GM19328 (cell line): ENCODE measurements at regions not wholly inside any gene's neighbourhood (a gene's known extent, or its start where the extent isn't known, plus 50 kb on each side); places are given as distances from the start of the nearest gene placed in this dataset.

Source experiments
- ATAC-seq: cut with Tn5 transposase; IDR thresholded peaks from one replicate; pipeline ENCODE4 v1.9.1; 2021; ENCODE audit warnings: mild to moderate bottlenecking, moderate library complexity; ENCODE audit not compliant: unreplicated experiment

DNA sequence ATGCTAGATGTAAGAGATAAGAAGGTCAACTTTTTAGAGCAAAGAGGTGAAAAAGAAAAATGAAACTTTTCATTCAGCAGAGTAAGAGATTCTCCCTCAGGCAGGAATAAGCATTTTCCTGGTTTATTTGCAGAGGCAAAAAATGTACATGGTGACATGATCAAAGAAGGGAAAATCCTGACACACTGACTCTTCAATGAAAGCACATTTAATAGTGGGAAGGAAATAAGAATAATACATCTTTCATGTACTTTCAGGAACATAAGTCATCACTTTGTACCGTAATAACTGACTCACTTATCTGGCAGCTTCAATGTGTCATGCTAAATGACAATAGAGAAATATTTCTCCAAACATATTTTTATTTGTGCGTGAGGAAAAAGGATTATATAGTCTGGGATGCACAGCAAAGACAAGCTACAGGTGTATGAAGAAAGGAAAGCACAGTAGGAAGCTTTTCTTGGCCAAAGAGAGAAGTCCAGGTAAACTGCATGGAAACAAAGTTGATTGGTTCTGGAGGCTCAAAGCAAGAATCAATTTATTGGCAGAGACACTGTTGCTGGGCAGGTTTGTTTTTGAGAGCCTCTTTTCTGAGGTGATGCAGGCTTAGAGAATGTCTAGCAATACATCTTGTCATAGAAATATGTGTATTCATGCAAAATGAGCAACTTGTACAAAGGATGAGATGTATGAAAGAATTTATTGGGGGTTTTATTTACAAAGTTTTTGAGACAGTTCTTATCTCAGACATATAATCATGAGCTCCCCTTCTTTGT is 1409.0 kb downstream of the PLA2G4A start:
- no peak for ATAC-seq

GRCh38 chr1:188240772-188241406 is 1412.1 kb downstream of the PLA2G4A start:
- ATAC-seq: no peak

DNA sequence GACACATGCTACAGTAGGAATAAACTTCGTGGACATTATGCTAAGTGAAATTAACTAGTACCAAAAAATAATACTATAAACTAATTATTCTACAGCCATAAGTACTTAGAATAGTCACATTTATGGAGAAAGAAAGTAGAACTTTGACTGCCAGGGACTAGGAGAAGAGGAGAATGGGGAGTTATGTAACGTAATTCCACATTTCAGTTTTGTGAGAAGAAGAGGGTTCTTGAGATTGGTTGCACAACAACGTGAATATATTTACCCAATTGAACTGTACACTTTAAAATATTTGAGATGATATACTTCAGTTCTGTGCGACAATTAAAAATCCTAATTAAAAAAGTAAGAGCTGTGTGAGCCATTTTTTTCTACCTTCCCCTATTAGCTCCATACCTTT is 1412.9 kb downstream of the PLA2G4A start:
- ATAC-seq: no peak

GRCh38 chr1:188243456-188243855 is 1414.7 kb downstream of the PLA2G4A start:
- ATAC-seq: no peak

- no peak for ATAC-seq
Observed at GRCh38 chr1:188244681-188245080, 1415.9 kb downstream of the PLA2G4A start.

- no peak for ATAC-seq
Observed at GRCh38 chr1:188247255-188247654, 1418.5 kb downstream of the PLA2G4A start.

GRCh38 chr1:188249811-188250210 is 1421.1 kb downstream of the PLA2G4A start:
- ATAC-seq: no peak

GRCh38 chr1:188251036-188251435 is 1422.3 kb downstream of the PLA2G4A start:
- no peak for ATAC-seq

GRCh38 chr1:188261849-188262248 is 1433.1 kb downstream of the PLA2G4A start:
- no peak for ATAC-seq

- no peak for ATAC-seq
Observed at GRCh38 chr1:188269956-188270355, 1441.2 kb downstream of the PLA2G4A start.

DNA sequence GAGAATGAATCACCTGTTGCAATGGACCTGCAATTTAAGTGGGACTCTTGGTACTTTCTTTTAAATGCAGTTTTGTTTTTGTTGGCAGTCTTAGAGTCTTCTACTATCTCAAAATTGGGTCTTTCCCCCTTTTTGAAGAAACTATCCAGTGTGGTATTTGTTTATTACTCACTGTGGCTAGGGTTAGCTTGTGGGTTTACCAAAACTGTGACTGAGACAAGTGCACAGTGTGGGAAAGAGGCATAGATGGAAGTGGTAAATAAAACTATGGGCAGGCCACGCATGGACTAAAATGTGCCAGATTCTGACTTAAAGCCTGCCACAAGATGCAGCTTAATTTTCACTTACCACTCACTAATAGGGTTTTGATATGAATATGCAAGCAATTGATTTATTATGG is 1441.7 kb downstream of the PLA2G4A start:
- no peak for ATAC-seq

DNA sequence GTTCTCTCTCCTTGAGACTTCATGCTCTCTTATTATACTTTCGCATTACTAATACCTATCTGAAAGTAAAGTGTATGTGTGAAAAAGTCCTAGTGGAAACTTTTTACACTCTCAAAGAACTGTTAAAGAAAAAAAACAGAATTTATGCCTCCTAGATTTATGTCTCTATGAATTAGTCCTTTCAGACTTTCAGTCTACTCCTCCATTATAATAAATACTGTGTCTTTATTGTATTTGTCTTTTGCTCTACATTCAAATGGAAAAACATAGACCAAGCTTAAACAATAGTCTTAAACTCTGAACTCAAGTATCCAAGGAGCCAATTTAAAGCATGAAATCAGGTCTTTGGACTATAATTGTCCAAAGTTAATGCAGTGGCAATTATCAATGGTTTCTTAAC is 1449.0 kb downstream of the PLA2G4A start:
- no peak for ATAC-seq

GRCh38 chr1:188281921-188282320 is 1453.2 kb downstream of the PLA2G4A start:
- ATAC-seq: no peak

GRCh38 chr1:188295157-188295556 is 1466.4 kb downstream of the PLA2G4A start:
- no peak for ATAC-seq

- ATAC-seq: no peak
Observed at GRCh38 chr1:188302746-188303145, 1474.0 kb downstream of the PLA2G4A start.

GRCh38 chr1:188314557-188315137 is 1485.9 kb downstream of the PLA2G4A start:
- no peak for ATAC-seq

- no peak for ATAC-seq
Observed at GRCh38 chr1:188317894-188318293, 1489.1 kb downstream of the PLA2G4A start.

GRCh38 chr1:188325211-188325610 is 1496.5 kb downstream of the PLA2G4A start:
- ATAC-seq: no peak

DNA sequence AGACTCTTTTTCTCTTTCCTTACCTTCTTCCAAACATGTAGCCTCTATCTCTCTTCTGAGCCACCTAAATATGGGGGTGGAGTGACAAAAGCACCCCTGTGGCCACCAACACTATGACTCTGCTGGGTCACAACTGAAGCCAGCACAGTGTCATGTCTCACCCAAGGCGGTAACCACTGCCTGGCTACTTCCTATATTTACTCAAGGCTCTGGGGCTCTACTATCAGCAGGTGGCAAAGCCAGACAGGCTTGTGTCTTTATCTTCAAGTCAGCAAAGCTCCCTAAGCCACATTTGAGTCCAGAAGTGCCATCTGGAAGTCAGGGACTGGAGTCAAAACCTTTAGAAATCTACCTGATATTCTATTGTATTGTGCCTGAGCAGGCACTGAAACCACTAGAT is 1515.2 kb downstream of the PLA2G4A start:
- ATAC-seq: no peak

GRCh38 chr1:188350104-188350503 is 1521.4 kb downstream of the PLA2G4A start:
- no peak for ATAC-seq

DNA sequence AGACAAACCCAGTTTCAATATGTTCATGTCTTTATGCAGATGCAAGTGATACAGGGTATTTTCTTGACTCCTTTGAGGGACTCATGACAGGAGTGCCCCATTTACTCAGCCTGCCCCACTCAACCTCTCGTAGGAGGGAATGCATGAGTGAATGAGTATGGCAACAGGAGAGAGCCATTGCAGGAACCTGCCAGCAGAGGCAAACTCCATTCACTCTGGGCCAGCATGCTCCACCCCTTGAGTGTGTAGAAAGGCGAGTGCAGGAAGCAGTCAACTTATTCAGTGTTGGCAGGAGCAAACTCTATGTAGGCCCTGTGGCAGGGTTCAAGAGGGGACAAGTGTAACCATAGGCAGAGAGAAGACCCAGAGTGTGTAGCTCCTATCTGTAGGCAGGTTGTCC is 1526.3 kb downstream of the PLA2G4A start:
- no peak for ATAC-seq

DNA sequence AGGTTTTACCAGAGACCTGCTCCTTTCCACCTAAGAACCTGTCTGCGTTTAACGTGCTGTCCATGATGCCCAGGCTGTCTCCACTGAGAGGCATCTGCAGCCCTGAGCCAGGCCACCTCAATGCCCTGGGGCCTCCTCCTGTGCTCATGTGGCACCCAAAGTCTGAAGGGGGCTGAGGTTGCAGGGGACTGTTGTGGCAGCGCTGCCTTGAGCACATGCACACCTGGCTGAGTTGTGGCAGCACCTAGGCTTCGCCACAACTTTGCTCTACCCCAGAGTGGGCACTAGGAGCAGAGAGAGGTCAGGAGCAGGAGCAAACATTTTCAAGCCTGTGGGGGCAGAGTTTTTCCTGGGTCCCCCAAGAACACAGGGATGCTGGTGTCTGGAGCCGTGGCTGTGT is 1527.1 kb downstream of the PLA2G4A start:
- no peak for ATAC-seq
